GM18858 (cell line): ENCODE measurements at regions not wholly inside any gene's neighbourhood (a gene's known extent, or its start where the extent isn't known, plus 50 kb on each side); places are given as distances from the start of the nearest gene placed in this dataset.
"Not testable (repeated sequence)": the region's sequence is repeated elsewhere in the genome, so short reads cannot be mapped to it uniquely, and the experiment has no call there.

Source experiments
- ATAC-seq: cut with Tn5 transposase; IDR thresholded peaks from one replicate; pipeline ENCODE4 v1.9.1; 2021; ENCODE audit not compliant: unreplicated experiment

GRCh38 chr13:64758521-64759244 lies 2471.5 kb downstream of the PCDH9 start:
- ATAC-seq: no peak

DNA sequence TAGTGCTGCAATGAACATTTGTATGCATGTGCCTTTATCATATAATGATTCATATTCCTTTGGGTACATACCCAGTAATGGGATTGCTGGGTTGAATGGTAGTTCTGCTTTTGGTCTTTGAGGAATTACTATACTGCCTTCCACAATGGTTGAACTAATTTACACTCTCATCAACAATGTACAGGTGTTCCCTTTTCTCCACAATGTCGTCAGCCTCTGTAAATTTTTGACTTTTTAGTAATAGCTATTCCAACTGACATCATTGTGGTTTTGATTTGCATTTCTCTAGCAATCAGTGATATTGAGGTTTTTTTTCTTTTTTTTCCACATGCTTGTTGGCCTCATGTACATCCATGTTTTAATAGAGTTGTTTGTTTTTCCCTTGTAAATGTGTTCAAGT lies 2473.5 kb downstream of the PCDH9 start:
- ATAC-seq: no peak

- ATAC-seq: no peak
These were observed 2474.2 kb downstream of the PCDH9 start for GRCh38 chr13:64755961-64756360.

- no peak for ATAC-seq
These were observed 2476.7 kb downstream of the PCDH9 start for GRCh38 chr13:64753233-64754000.

GRCh38 chr13:64749301-64749700 lies 2480.8 kb downstream of the PCDH9 start:
- no peak for ATAC-seq

- no peak for ATAC-seq
These were observed 2483.3 kb downstream of the PCDH9 start for GRCh38 chr13:64746845-64747244.

DNA sequence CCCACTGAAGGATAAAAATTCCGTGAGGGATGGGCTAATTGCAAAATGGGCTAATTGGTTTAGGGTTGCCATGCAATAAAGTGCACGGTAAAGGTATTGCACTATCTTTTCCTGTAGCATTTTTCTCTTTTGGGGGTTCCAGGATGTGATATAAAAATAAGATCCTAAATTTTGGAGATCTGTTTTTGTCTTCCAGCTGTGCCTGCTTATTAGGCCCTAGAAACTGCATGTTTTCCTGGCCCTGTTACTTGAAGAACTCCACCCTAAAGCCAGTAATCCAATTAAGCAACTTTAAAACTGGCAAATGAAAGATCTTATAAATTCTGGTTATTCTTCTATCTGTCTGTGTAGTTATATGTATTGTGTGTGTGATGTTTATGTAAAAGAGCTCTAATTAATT lies 2489.6 kb downstream of the PCDH9 start:
- ATAC-seq: no peak

GRCh38 chr13:64725492-64725891 lies 2504.6 kb downstream of the PCDH9 start:
- ATAC-seq: no peak

GRCh38 chr13:64723724-64724123 lies 2506.4 kb downstream of the PCDH9 start:
- no peak for ATAC-seq

DNA sequence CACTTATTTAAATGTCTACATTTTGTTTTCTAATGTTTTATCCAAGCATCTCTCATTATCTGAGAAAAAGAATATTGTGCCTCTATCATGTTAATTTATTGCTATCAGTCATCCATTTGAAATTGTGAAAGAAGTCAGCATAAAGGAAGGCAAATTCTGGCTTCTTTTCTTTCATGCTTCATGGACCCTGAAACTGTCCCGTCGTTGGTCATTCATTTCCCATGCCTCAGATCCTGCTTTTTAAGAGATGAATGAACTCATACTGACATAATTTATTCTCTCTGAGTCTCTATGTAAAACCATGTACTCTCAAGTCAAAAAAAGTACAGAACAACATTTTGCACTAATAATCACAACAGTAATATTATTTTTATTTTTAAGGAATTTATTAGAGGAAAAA lies 2512.0 kb downstream of the PCDH9 start:
- no peak for ATAC-seq

DNA sequence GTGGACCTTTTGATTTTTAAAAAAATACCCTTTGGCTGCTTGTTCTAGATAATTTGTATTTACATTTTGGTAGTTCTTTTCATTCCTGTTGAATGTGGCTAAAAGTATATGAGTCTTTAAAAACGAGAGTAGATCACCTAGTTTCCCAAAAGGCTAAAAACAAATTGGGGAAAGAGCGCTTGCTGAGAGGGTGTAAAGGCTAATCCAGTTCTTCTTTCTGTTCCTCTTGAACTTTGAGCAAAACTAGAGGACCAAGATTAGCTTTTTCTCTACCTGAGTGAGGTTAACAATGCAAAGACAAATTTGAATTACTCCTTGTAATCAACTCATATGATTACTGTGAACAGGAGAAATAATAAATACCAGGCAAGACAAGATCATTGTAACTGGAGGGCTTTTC lies 2513.2 kb downstream of the PCDH9 start:
- no peak for ATAC-seq

DNA sequence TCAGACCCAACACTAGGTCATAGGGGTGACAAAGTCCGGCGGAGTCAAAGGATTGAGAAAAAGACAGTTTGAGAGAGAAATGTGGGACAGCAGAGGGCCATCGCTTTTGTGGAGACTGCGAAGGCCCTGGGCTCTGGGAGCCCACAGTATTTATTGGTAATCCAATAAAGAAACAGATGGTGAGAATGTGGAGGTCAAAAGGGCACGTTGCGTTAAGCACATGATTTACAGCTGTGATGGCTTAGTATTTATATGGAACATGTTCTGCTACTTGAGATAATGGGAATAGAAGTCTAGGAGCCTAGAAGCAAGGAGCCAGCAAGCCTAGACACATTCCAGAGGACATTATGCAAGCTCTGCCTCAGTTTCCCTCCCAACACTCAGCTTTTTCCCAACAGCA lies 2521.1 kb downstream of the PCDH9 start:
- no peak for ATAC-seq

DNA sequence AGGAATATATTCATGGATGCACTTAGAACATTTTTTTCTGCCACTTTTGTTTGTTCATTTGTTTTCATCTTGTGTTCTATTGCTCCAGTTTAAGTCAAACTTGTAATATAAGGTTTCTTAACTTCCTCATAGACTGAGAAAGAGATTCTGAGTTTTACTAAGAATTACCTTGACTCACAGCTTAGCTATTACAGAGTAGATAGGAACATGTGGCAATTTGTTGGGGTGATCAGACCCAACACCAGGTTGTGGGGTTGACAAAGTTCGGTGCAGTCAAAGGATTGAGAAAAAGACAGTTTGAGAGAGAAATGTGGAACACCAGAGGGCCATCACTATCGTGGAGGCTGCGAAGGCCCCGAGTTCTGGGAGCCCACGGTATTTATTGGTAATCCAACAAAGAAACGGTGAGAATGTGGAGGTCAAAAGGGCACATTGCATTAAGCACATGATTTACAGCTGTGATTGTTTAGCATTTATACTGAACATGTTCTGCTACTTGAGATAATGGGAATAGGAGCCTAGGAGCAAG lies 2526.0 kb downstream of the PCDH9 start:
- no peak for ATAC-seq

GRCh38 chr13:64697226-64697625 lies 2532.9 kb downstream of the PCDH9 start:
- no peak for ATAC-seq

DNA sequence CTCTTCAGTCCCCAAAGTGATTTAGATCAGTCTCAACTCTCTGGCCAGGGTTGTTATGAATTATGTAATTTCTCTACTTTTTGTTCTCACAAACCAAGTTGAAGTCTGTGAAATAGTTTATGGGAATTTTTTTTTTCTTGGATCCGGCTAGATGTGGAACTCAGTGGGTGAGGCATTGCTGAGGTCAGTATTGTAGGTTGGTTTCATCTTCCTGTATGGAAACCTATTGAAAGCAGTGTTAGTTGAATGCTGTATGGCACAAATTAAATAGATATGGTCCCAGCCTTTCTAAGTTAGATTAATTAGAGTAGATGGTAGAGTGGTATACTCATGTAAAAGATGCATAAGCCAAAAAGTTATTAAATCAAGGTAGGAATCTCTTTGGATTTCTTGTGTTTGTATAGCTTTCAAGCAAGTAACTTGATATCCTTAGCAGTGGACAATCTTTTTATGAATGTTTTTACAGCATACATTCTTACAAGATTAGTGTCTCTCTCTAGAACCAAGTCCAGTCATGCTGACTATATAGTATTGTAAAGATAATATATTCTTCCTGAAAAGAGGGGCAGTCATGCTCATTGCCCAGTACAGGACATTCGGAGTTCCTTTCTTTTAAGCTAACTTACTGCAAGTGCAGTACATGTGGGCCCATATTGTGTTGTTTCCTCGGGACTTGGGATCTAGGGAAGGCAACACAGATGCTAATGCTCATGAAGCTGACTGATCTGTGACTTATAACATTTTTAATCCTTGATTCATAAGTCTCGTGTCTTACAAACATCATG lies 2541.1 kb downstream of the PCDH9 start:
- no peak for ATAC-seq

- not testable (repeated sequence) for ATAC-seq
These were observed 2543.6 kb downstream of the PCDH9 start for GRCh38 chr13:64686536-64686935.

GRCh38 chr13:64684685-64685431 lies 2545.3 kb downstream of the PCDH9 start:
- no peak for ATAC-seq

DNA sequence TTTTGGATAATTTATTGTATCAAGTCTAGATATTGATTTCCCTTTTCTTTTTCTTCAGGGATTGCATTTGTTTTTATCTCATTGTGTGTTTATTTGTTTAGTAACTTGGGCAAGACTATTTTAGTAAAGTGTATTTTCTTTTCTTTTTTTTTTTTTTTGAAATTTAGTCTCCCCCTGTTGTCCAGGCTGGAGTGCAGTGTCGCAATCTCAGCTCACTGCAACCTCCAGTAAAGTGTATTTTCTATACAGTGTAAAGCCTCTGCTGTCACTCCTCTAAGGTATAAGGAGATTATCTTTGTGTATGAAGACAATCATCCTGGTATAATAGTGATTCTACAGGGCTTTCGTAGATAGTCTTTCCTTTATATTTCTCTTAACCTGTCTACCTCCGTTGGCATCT lies 2546.0 kb downstream of the PCDH9 start:
- ATAC-seq: no peak

DNA sequence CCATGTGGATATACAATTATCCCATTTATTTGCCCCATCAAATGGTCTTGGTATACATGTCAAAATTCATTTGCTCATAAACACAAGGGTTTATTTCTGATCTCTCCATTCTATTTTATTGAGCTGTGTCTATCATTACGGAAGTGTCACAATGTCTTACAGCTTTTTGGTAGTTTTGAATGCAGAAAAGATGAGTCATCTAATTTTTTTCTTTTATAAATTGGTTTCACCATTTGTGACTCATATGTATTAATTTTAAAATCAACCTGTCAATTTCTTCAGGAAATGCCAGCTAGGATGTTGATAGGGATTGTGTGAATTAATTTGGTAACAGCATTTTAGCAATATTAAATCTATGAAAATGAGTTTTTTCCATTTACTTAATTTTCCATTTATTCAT lies 2549.4 kb downstream of the PCDH9 start:
- no peak for ATAC-seq

DNA sequence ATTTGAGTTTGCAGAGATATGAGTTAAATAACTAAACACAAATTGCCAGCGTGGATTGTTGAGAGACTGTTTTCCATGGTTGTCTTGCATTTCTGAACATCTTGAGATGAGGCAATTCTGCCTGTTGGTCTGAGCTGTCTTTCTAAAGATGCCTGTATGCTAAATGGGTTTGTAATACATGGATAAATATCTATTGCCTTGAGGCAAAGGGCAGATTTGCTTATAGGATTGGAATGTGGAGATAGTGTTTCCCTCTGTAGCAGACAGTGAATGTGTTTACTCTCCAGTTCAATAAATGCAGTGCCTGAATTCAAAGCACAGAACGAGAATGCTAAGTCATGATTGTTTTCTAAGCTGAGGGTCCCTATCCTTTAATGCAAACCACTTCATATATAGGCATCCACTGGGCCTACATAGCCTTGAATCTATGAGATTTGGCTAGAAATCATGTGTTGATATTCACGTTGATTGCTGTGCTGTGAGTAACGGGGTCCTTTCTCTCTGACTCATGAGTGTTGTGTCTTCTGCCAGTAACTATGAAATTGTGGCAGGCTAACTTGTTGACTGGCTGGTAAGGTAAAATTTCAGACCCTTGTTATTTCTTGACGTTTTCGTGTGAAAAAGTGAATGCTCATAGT lies 2554.8 kb downstream of the PCDH9 start:
- ATAC-seq: no peak
